Chondrocyte (in vitro differentiated cells): ENCODE measurements at regions not wholly inside any gene's neighbourhood (a gene's known extent, or its start where the extent isn't known, plus 50 kb on each side); places are given as distances from the start of the nearest gene placed in this dataset.
"Not testable (repeated sequence)": the region's sequence is repeated elsewhere in the genome, so short reads cannot be mapped to it uniquely, and the experiment has no call there.

Experiments
- DNase-seq: peaks from one replicate; pipeline ENCODE4 v3.0.0; 2021; ENCODE audit warnings: mixed read lengths, low spot score
- H3K27ac Mint-ChIP-seq: one replicate; pipeline ENCODE4 v1.8.0; 2021; ENCODE audit warnings: mild to moderate bottlenecking, moderate library complexity, mixed read lengths; ENCODE audit not compliant: unreplicated experiment
- H3K27me3 Mint-ChIP-seq: 2 replicates; pipeline ENCODE4 v1.8.0; 2021; ENCODE audit warnings: low read depth, mixed read lengths
- H3K36me3 Mint-ChIP-seq: 2 replicates; pipeline ENCODE4 v1.8.0; 2021; ENCODE audit warnings: low read depth, mixed read lengths
- H3K4me1 Mint-ChIP-seq: 2 replicates; pipeline ENCODE4 v1.8.0; 2021; ENCODE audit warnings: low read depth, mild to moderate bottlenecking, mixed read lengths
- H3K4me3 Mint-ChIP-seq: one replicate; pipeline ENCODE4 v1.8.0; 2021; ENCODE audit warnings: mild to moderate bottlenecking, moderate library complexity, mixed read lengths; ENCODE audit not compliant: unreplicated experiment
- H3K9me3 Mint-ChIP-seq: 2 replicates; pipeline ENCODE4 v1.8.0; 2021; ENCODE audit warnings: low read depth, mixed read lengths
- CTCF ChIP-seq: fragments of 200-600 bp; sonication (generic); IDR thresholded peaks from 2 replicates; pipeline ENCODE4 v1.5.0; 2021; ENCODE audit warnings: antibody characterized with exemption, mild to moderate bottlenecking, moderate library complexity

DNA sequence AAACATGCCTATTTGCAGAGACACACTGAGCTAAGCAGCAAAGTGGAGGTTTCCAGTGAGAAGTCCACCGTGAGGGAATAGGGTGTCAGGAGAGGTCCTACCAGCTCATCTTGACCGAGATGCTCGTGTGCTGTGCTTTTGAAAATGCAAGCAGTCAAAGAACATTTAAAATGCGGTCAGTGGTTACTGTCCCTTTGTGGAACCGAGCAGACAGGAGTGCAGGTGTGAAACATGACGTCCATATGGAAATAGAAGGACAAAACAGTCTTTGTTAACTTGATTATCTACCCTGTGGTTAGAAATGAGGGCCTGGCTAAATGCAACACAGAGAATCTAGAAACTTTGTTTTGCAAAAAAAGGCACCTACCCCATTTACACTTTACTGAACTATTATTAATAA lies 473.3 kb downstream of the SPATA31A6 start:
- not testable (repeated sequence) for H3K9me3 Mint-ChIP-seq, H3K4me3 Mint-ChIP-seq, H3K27me3 Mint-ChIP-seq, H3K4me1 Mint-ChIP-seq, DNase-seq, H3K36me3 Mint-ChIP-seq, H3K27ac Mint-ChIP-seq

- H3K36me3 Mint-ChIP-seq, H3K27me3 Mint-ChIP-seq, H3K4me3 Mint-ChIP-seq, H3K9me3 Mint-ChIP-seq, H3K27ac Mint-ChIP-seq, H3K4me1 Mint-ChIP-seq, DNase-seq: not testable (repeated sequence)
Measured at GRCh38 chr9:42657496-42657895, 474.0 kb downstream of the SPATA31A6 start.

GRCh38 chr9:42697146-42697545 lies 513.7 kb downstream of the SPATA31A6 start:
- not testable (repeated sequence) for H3K4me3 Mint-ChIP-seq, DNase-seq, H3K36me3 Mint-ChIP-seq, H3K9me3 Mint-ChIP-seq, H3K4me1 Mint-ChIP-seq, H3K27ac Mint-ChIP-seq, H3K27me3 Mint-ChIP-seq

DNA sequence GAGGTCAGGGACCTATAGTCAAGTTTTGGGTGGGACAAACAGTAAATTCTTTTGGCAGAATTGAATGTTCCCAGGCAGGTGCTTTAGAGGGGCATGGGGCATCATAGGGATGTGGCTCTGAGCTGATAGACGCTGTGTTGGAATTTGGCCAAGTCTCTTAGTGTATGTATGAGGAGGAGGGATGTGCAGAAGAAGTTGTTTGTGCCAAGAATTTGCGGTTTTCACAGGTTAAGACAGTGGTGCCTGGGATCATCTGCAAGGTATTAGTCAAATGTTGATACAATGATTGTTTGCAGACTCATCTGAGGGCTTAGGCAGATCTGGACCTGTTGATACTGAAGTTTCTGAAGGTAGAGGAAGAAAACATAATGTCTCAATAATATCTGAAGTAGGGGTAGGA lies 519.4 kb downstream of the SPATA31A6 start:
- not testable (repeated sequence) for DNase-seq, H3K9me3 Mint-ChIP-seq, H3K27ac Mint-ChIP-seq, H3K4me3 Mint-ChIP-seq, H3K4me1 Mint-ChIP-seq, H3K36me3 Mint-ChIP-seq, H3K27me3 Mint-ChIP-seq

GRCh38 chr9:42724841-42725835 lies 541.7 kb downstream of the SPATA31A6 start:
- H3K9me3 Mint-ChIP-seq, H3K4me3 Mint-ChIP-seq, H3K36me3 Mint-ChIP-seq, H3K27me3 Mint-ChIP-seq, DNase-seq, H3K27ac Mint-ChIP-seq, H3K4me1 Mint-ChIP-seq: not testable (repeated sequence)

- TF ChIP-seq CTCF, result peak; percentile 83
- DNase-seq, H3K36me3 Mint-ChIP-seq, H3K9me3 Mint-ChIP-seq, H3K27ac Mint-ChIP-seq, H3K4me1 Mint-ChIP-seq: not testable (repeated sequence)
- Mint-ChIP-seq H3K4me3 (peak overlapping the region; percentile 40), H3K27me3 (peaks cover 13% of the 10 kb centered on the region)
Measured at GRCh38 chr9:42743030-42743814, 559.8 kb downstream of the SPATA31A6 start.

DNA sequence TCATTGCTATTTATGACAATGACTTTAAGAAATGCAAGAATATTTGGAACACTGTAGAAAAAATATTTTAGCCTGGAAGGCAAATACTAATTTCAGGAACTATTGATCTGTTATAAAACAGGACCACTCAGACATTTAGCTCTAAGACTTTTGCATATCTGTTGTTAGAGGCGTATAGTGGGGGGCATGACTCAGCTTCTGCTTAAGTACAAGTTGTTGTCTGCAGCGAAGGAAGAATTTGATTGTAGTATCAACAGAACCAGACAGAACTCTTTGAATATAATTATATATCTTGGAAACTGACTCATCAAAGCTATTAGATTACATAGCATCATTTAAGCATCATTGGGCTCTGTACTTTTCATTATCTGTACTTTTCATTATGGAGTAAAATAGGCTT lies 573.8 kb downstream of the SPATA31A6 start:
- not testable (repeated sequence) for H3K4me1 Mint-ChIP-seq, H3K4me3 Mint-ChIP-seq, H3K27ac Mint-ChIP-seq, H3K36me3 Mint-ChIP-seq, H3K9me3 Mint-ChIP-seq, H3K27me3 Mint-ChIP-seq, DNase-seq

DNA sequence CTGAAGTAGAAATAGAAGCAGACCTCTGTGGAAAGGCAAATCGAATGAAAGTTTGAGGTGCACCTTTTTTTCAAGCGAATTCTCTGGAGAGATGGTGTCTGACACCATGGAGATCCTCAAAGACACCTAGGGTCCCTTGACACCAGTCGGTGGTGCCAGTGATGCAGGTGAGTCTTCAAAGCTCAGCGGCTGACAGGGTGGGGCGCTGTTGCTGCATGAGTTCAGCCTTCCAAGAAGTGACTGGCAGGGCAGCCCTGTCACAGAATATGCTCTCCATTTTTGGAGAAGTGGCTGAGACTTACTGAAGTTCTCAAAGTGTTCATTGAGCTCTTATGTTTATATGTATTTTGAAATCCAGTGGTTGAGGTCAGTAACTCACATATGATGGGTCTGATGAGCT lies 575.9 kb downstream of the SPATA31A6 start:
- H3K9me3 Mint-ChIP-seq, H3K4me3 Mint-ChIP-seq, H3K4me1 Mint-ChIP-seq, H3K27me3 Mint-ChIP-seq, H3K27ac Mint-ChIP-seq, H3K36me3 Mint-ChIP-seq, DNase-seq: not testable (repeated sequence)

DNA sequence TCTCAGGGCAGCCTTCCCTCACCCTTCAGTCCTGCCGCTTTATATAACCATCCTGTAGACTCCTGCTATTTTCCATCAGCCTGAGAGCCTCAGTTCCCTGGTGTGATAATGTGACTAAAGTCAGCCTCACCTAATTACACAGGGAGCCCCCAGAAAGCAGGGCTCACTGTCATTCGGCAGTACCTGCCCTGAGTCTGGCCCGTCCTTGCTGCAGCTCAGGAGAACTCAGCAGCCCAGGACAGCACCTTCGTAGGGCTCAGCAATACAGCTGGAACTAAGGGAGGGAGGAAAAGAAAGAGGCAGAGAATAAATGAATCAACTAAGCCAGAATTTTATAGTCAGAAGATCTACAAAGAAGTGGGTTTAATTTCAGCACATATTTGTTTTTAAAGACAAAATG lies 598.7 kb downstream of the SPATA31A6 start:
- DNase-seq, H3K27me3 Mint-ChIP-seq, H3K4me3 Mint-ChIP-seq, H3K9me3 Mint-ChIP-seq, H3K36me3 Mint-ChIP-seq, H3K27ac Mint-ChIP-seq, H3K4me1 Mint-ChIP-seq: not testable (repeated sequence)

GRCh38 chr9:42792725-42793124 lies 609.3 kb downstream of the SPATA31A6 start:
- H3K4me1 Mint-ChIP-seq, H3K4me3 Mint-ChIP-seq, H3K27me3 Mint-ChIP-seq, H3K27ac Mint-ChIP-seq, H3K9me3 Mint-ChIP-seq, H3K36me3 Mint-ChIP-seq, DNase-seq: not testable (repeated sequence)
